Body of pancreas (tissue), 4 donors: ENCODE measurements at regions not wholly inside any gene's neighbourhood (a gene's known extent, or its start where the extent isn't known, plus 50 kb on each side); places are given as distances from the start of the nearest gene placed in this dataset.

ENCODE experiments used
- CTCF ChIP-seq, 7 experiments: fragments of 450-650 bp in 4 of 7; fragments of 200-600 bp in 3 of 7; sonication (generic) in 3 of 7; IDR thresholded peaks; one replicate each; pipeline ENCODE4 v1.5.1; 2016 to 2019; ENCODE audit warnings: antibody characterized with exemption in 7 of 7
- POLR2A ChIP-seq, 3 donors: fragments of 450-650 bp; IDR thresholded peaks; one replicate each; pipeline ENCODE4 v1.6.1; 2016; ENCODE audit warnings: antibody characterized with exemption in 3 of 3, mild to moderate bottlenecking in 2 of 3

DNA sequence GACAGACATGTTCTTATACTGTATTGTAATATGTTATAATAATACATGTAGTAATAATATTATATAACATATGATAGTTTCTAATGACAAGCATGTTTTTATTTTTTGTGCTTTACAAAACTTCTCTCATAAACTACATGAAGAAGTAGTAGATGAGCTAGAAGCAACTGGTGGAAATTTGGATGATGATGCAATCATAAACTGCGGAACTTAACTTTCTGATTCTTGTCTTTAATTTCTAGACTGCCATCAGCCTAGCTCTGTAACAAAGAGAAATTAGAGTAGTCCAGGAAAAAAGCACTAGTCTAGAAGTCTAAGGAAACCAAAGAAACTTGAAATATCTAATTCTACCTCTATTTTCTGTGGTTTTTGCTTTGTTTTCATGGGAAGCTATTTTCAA is 71.0 kb upstream of the SPATS2L start:
- TF ChIP-seq POLR2A (IDR thresholded peaks at IDR 0.05) (no peak), CTCF (IDR thresholded peaks at IDR 0.05) (no peak)
